Rectal smooth muscle tissue (tissue), 1 donor: ENCODE measurements at regions not wholly inside any gene's neighbourhood (a gene's known extent, or its start where the extent isn't known, plus 50 kb on each side); places are given as distances from the start of the nearest gene placed in this dataset.
"Not testable (repeated sequence)": the region's sequence is repeated elsewhere in the genome, so short reads cannot be mapped to it uniquely, and the experiment has no call there.

ENCODE experiments used
- H3K27ac ChIP-seq: one replicate; pipeline ENCODE4 v1.7.0; 2013; ENCODE audit warnings: low read depth, low read length, inconsistent platforms
- H3K27me3 ChIP-seq: one replicate; pipeline ENCODE4 v1.7.0; 2013; ENCODE audit warnings: low read length; ENCODE audit not compliant: control insufficient read depth, insufficient read depth
- H3K36me3 ChIP-seq: one replicate; pipeline ENCODE4 v1.7.0; 2013; ENCODE audit warnings: low read length; ENCODE audit not compliant: control insufficient read depth, insufficient read depth
- H3K4me1 ChIP-seq: one replicate; pipeline ENCODE4 v1.7.0; 2013; ENCODE audit warnings: low read length; ENCODE audit not compliant: control insufficient read depth, insufficient read depth
- H3K4me3 ChIP-seq: one replicate; pipeline ENCODE4 v1.7.0; 2013; ENCODE audit warnings: low read length
- H3K9ac ChIP-seq: one replicate; pipeline ENCODE4 v1.7.0; 2013; ENCODE audit warnings: low read length

DNA sequence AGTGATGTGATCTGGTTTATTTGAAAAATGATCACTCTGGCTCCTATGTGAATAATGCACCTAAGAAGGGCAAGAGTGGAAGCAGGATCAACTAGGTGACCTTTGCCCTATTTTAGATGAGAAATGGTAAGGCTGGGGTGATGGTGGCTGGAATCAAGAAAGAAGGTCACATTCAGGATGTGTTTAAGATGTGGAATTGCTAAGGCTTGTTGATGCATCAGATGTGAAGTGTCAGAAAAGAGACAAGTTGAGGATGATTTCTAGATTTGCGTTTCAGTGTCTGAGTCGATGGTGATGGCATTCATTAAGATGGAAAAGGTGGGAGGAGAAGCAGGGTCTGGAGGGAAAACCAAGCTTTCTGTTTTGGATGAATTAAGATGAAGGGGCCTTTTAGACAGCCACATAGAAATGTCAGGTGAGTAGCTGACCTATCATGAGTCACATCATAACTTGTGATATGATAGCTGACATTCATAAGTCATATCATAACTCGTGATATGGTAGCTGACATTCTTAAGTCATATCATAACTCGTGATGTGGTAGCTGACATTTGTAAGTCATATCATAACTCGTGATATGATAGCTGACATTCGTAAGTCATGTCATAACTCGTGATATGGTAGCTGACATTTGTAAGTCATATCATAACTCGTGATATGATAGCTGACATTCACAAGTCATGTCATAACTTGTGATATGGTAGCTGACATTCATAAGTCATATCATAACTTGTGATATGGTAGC is 101.2 kb upstream of the SEC11C start:
- Histone ChIP-seq H3K4me3 (no peak overlapping the region), H3K4me1 (no peaks in the 10 kb centered on the region), H3K27me3 (no peaks in the 10 kb centered on the region), H3K36me3 (no peaks in the 10 kb centered on the region), H3K27ac (no peak overlapping the region), H3K9ac (no peak overlapping the region)

DNA sequence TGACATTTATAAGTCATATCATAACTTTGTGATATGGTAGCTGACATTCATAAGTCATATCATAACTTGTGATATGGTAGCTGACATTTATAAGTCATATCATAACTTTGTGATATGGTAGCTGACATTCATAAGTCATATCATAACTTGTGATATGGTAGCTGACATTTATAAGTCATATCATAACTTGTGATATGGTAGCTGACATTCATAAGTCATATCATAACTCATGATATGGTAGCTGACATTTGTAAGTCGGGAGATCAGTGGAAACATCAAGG is 100.7 kb upstream of the SEC11C start:
- not testable (repeated sequence) for H3K27ac ChIP-seq, H3K4me1 ChIP-seq, H3K9ac ChIP-seq, H3K36me3 ChIP-seq, H3K4me3 ChIP-seq, H3K27me3 ChIP-seq

- H3K27me3 ChIP-seq = no peaks in the 10 kb centered on the region
- H3K4me1 ChIP-seq = no peaks in the 10 kb centered on the region
- H3K27ac ChIP-seq = no peak overlapping the region
- H3K36me3 ChIP-seq = no peaks in the 10 kb centered on the region
- no peak overlapping the region for H3K4me3 ChIP-seq
- no peak overlapping the region for H3K9ac ChIP-seq
These were observed 100.2 kb upstream of the SEC11C start for GRCh38 chr18:59039449-59039848.

DNA sequence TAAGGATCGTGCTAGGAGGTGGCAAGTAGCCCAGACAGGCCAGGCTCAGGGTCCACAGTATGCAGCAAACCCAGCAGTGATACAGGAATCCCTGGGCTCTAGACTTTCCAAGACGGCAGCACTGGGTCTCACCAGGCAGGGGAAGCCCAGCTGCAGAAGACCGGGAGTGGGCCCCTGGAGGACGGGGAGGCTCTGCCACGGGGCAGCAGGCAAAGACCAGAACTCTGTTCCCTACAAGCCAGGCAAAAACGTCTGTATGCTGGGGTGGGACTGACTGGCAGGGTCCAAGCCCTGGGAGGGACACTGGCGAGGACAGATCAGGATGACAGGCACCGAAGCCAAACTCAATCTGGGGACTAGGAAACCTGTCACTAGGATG is 98.9 kb upstream of the SEC11C start:
- no peak overlapping the region for H3K4me3 ChIP-seq
- no peak overlapping the region for H3K9ac ChIP-seq
- no peaks in the 10 kb centered on the region for H3K36me3 ChIP-seq
- H3K27ac ChIP-seq = no peak overlapping the region
- no peaks in the 10 kb centered on the region for H3K27me3 ChIP-seq
- no peaks in the 10 kb centered on the region for H3K4me1 ChIP-seq

- H3K4me1 ChIP-seq = no peaks in the 10 kb centered on the region
- no peaks in the 10 kb centered on the region for H3K36me3 ChIP-seq
- no peak overlapping the region for H3K27ac ChIP-seq
These were observed 98.4 kb upstream of the SEC11C start for GRCh38 chr18:59041296-59041695.

DNA sequence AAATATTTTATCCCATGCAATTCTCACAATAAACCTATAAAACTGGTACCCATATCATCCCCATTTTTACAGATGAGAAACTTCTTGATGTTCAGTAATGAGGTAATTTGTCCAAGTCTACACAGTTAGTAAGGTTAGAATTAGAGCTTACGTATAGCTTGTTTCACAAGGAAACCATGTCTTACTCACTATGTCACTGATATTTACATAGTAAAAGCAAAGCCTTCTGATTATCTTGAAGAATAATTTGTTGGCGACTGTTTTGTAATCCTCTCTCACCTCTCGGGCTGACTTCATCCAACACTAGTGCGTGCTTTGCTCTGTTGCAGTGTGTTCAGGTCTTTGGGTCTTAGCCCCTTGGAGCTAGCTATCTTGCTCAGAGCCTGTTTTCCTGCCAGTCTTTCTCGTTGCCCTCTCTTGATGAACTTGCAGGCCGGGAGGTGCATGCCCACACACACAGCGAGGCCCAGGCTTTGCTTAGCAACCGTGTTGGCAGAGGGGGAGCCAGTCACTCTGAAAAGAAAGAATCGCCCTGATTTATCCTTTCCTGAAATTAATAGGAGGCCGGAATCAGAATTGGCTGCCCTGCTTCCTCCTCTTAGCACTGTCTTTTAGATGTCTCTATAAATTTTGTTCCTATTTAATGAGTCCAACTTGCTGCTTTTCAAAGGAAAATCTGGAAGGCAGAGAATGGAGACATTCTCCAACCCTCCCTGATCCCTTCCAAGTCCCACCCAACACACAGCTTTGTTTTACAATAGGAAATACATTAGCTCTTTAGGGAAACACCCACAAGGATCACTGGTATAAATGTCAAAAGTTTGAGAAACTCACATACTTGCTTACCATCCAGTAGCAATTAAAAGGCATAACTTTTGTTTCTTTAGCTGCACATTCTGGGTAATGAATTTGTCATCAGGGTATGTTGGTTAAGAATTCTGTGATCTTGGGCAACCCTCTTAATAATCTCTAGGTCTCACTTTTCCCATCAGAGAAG is 97.6 kb upstream of the SEC11C start:
- Histone ChIP-seq H3K9ac (no peak overlapping the region), H3K27me3 (no peaks in the 10 kb centered on the region), H3K4me3 (no peak overlapping the region), H3K4me1 (no peaks in the 10 kb centered on the region), H3K27ac (peak overlapping the region; percentile 3), H3K36me3 (no peaks in the 10 kb centered on the region)

More at GRCh38 chr18:59041296-59041695, 98.4 kb upstream of the SEC11C start:
- Histone ChIP-seq H3K27me3 (no peaks in the 10 kb centered on the region), H3K9ac (no peak overlapping the region), H3K4me3 (no peak overlapping the region)

DNA sequence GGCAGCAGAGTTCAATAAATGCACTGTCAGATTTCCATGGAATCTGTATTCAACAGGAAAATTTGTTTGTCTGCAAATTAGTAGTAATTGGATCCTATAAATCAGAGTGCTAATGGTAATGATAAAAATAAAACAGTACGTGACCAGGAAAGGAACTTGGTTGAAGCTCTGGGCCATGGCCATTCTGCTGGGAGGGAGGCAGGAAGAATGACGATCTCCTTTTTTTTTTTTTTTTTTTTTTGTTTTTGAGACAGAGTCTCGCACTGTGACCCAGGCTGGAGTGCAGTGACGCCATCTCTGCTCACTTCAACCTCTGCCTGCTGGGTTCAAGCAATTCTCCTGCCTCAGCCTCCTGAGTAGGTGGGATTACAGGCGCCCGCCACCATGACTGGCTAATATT is 94.8 kb upstream of the SEC11C start:
- no peak overlapping the region for H3K27ac ChIP-seq
- H3K36me3 ChIP-seq = no peaks in the 10 kb centered on the region
- H3K4me3 ChIP-seq = no peak overlapping the region
- no peaks in the 10 kb centered on the region for H3K27me3 ChIP-seq
- H3K4me1 ChIP-seq = no peaks in the 10 kb centered on the region
- no peak overlapping the region for H3K9ac ChIP-seq

- H3K36me3 ChIP-seq = no peaks in the 10 kb centered on the region
- no peak overlapping the region for H3K9ac ChIP-seq
- no peak overlapping the region for H3K4me3 ChIP-seq
- no peaks in the 10 kb centered on the region for H3K27me3 ChIP-seq
- no peak overlapping the region for H3K27ac ChIP-seq
- no peaks in the 10 kb centered on the region for H3K4me1 ChIP-seq
These were observed 92.2 kb upstream of the SEC11C start for GRCh38 chr18:59047321-59048047.

GRCh38 chr18:59048048-59048363 is 91.7 kb upstream of the SEC11C start:
- Histone ChIP-seq H3K27me3 (no peaks in the 10 kb centered on the region), H3K4me3 (no peak overlapping the region), H3K27ac (no peak overlapping the region), H3K9ac (no peak overlapping the region), H3K4me1 (no peaks in the 10 kb centered on the region), H3K36me3 (no peaks in the 10 kb centered on the region)

- H3K36me3 ChIP-seq = no peaks in the 10 kb centered on the region
- H3K4me1 ChIP-seq = no peaks in the 10 kb centered on the region
- H3K27me3 ChIP-seq = no peaks in the 10 kb centered on the region
- H3K4me3 ChIP-seq = no peak overlapping the region
- H3K27ac ChIP-seq = no peak overlapping the region
- H3K9ac ChIP-seq = no peak overlapping the region
These were observed 91.3 kb upstream of the SEC11C start for GRCh38 chr18:59048378-59048777.

DNA sequence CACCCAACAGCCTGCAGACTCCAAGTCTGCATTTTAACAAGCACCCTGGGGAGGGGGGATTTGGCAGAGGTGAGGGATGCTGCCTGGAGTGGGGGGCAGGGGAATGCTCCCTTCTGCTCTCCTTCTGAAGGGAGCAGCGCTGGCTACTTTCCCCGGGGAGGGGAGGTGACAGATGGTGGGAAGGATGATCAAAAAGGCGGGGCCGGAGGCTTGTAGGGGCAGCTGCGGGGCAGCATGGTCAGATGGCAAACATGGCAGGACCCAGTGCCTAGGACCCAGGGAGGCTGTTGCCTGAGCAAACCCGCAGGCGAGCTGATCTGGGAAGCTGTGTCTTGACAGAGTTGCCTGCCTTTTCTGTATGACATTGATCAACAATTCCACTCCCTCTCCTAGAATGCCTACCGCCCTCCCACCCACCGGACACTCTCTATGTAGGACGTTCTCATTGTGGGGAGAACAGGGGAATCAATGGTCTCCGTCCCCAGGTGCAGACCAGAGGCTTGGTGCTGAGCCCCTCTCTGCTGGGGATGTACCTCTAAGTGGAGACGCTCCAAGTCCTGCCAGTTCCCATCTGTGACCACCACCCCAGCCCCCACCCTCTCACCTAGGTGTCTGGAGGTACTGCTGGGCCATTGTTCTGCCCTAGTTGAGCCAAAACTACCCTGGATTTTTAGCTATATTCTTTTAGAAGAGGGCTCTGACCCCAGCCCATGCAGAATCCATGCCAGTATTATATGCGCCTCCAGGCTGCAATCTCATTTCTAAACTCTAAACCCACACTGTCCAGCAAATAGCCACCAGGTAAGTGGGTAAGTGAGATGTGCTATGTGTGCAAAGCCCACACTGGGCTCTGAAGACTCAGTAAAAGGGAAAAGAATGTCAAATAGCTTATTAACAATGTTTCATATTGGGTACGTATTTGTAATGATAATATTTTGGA is 89.7 kb upstream of the SEC11C start:
- no peaks in the 10 kb centered on the region for H3K36me3 ChIP-seq
- H3K4me1 ChIP-seq = peaks cover 3% of the 10 kb centered on the region

GRCh38 chr18:59050661-59051057 is 89.0 kb upstream of the SEC11C start:
- Histone ChIP-seq H3K4me1 (peaks cover 4% of the 10 kb centered on the region), H3K36me3 (no peaks in the 10 kb centered on the region), H3K27ac (no peak overlapping the region), H3K27me3 (no peaks in the 10 kb centered on the region), H3K9ac (no peak overlapping the region), H3K4me3 (no peak overlapping the region)

More for the DNA sequence above, 89.7 kb upstream of the SEC11C start:
- H3K27ac ChIP-seq = no peak overlapping the region
- H3K9ac ChIP-seq = no peak overlapping the region
- H3K27me3 ChIP-seq = no peaks in the 10 kb centered on the region
- H3K4me3 ChIP-seq = no peak overlapping the region
